ENCODE measurements at regions not wholly inside any gene's neighbourhood (a gene's known extent, or its start where the extent isn't known, plus 50 kb on each side); places are given as distances from the start of the nearest gene placed in this dataset.

DNA sequence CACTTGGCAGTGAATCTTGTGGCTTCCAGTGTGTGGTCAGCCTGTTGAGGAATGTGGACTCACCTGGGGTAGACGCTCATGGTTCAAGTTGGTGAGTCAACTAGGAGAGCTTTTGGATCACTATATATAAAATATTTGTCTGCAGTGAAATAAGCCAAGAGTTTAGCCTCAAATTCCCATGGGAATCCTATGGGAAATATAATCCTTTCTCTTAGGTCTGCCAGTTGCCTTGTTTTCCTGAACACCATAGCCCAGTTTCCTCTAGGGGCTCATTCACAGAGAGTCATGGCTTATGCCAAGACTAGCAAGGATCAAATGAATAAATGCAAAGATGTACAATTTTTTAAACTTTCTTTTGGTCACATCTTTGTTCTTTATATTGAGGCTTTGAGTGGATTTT, 100.1 kb upstream of the NPHP3 start:
- no peak for DNase-seq

DNA sequence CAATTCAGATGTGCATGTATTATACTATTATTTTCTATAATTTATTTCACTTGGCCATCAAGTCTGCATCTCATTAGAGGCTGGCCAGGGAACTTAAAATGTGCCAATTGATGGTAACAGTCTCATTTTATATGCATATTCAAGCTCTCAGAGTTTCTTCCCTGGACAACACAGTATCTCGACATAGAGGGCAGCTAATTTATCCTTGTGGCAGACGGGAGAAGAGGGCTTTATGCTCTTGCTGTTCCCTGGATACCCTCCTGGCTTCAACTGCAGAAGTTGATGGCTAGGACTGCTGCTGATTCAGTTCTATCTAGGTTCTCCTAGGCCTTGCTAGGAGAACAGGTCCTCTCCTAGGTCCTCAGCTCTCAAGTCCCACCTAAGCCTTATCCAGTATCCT, 99.1 kb upstream of the NPHP3 start:
- DNase-seq: no peak

GRCh38 chr3:132818251-132818650, 96.0 kb upstream of the NPHP3 start:
- no peak for DNase-seq

- DNase-seq: no peak
These were observed 95.5 kb upstream of the NPHP3 start for GRCh38 chr3:132817646-132818177.

GRCh38 chr3:132805071-132805470, 82.9 kb upstream of the NPHP3 start:
- DNase-seq: no peak

- no peak for DNase-seq
These were observed 82.3 kb upstream of the NPHP3 start for GRCh38 chr3:132804498-132804897.

- DNase-seq: no peak
These were observed 81.7 kb upstream of the NPHP3 start for GRCh38 chr3:132803889-132804288.

GRCh38 chr3:132800958-132801357, 78.7 kb upstream of the NPHP3 start:
- no peak for DNase-seq

DNA sequence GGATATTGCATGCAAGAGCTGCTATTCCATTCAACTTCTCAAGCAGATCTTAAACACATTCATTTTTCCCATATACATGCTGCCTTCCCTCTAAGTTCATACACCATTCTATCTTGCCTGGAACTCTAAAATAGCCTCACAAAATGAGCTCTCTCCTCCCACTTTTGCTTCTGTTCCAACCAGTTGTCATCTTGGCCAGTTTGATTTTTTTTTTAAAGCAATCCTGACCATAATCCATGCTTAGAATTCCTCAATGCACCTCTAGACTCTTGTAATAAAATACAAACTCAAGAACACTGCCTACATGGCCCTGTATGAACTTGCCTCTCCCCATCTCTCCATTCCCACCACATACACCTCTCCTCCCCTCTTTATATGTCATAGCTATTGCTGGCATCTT, 68.6 kb upstream of the NPHP3 start:
- no peak for DNase-seq

- DNase-seq: no peak
These were observed 67.8 kb upstream of the NPHP3 start for GRCh38 chr3:132789959-132790358.

DNA sequence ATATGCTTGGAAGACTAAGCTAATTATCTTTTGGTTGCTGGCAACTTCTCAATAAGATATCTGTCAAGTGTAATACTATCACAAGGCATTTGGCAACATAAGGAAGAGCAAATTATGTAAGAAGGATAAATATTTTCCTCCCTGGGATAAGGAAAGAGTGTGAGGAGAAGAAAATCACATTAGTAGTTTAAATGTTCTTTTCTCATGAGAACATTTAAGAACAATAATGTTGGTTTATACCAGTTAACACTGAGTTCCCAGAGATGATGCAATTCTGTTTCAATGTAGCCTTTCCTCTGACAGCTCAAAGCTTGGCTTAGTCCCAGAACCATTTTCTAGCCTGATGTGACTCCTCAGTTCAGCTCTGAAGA, 66.1 kb upstream of the NPHP3 start:
- DNase-seq: peak in 1 of 2 experiments; percentile 40

DNA sequence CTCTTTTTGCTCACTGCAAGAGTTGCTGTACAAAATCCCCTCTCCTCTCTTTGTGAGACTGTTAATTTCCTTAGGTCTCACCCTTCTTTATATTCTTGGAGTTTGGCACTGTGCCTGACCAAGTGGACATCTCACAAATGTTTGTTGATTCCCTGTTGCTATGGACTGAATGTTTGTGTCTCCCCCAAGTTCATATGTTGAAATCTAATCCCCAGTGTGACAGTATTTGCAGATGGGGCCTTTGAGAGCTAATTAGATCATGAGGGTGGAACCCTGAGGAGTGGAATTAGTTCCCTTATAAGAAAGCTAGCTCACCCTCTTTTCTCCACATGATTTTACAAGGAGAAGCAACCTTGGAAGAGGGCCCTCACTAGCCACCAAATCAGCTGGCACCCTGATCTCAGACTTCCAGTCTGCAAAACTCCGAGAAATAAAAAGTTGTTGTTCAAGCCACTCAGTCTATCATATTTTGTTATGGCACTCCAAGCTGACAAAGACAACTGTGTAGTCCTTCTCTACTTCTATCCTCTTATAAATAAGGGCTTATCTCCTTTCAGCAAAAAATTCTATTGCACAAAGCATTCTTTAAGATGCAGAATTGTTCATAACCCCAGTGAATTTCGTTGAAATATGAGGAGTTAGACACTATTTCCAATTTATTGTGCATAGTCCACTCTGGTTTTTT, 65.5 kb upstream of the NPHP3 start:
- peak in 1 of 2 experiments; percentile 28 for DNase-seq

DNA sequence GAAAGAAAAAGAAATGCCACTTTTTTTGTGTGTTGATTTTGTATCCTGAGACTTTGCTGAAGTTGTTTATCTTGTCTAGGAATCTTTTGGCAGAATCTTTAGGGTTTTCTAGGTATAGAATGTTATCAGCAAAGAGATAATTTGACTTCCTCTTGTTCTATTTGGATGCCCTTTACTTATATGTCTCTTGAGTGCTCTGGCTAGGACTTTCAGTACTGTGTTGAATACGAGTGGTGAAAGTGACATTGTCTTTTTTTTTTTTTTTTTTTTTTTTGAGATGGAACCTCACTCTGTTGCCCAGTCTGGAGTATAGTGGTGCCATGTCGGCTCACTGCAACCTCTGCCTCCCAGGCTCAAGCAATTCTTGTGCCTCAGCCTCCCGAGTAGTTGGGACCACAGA, 64.7 kb upstream of the NPHP3 start:
- no peak for DNase-seq

GRCh38 chr3:132785292-132785691, 63.1 kb upstream of the NPHP3 start:
- DNase-seq: no peak

DNA sequence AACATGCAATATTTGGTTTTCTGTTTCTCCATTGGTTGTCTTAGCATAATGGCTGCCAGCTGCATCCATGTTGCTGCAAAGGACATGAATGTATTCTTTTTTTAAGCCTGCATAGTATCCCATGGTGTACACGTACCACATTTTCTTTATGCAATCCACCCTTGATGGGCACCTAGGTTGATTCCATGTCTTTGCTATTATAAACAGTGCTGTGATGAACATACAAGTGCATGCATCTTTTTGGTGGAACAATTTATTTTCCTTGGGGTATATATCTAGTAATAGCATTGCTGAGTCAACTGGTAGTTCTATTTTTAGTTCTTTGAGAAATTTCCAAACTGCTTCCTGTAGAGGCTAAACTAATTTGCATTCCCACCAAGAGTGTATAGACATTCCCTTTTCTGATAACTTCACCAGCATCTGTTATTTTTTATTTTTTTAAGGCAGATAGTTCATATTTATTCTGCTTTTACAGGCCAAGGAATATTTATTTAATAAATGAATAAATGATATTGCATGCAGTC, 62.4 kb upstream of the NPHP3 start:
- DNase-seq: no peak

DNA sequence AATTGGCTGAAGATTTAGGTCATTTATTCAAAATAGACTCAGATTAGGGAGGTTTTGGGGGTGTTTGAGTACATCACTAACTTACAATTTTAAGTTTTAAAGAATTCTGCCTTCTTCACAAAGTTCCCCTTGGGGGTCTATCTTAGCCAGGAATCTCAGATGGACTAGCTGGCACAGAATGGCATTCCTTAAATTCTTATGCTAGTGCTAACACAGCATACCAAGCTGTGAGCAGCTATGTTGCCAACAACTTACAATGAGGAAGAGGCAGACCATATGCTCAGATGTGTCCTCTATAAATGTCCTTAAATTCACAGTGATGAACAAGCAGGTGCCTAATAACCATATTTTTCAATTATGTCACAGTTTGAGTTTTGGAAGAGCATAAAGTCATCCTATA, 60.9 kb upstream of the NPHP3 start:
- DNase-seq: no peak

DNA sequence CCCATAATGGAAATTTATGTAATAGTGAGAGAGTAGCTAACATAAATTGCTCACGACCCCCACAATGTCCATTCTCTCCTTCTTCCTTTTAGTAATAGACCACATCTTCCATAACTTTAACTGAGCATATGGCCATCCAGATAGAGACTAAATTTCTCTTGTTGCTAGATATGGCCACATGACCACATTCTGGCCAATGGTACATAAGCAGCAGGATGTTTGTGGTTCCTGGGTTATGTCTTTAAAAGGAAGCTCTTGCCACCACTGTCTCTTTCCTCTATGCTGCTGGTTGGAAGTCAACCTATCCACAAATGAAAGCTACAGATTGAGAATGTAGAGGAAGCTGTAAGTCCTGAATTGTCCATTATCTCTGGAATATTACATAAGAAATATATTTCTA, 59.7 kb upstream of the NPHP3 start:
- no peak for DNase-seq

DNA sequence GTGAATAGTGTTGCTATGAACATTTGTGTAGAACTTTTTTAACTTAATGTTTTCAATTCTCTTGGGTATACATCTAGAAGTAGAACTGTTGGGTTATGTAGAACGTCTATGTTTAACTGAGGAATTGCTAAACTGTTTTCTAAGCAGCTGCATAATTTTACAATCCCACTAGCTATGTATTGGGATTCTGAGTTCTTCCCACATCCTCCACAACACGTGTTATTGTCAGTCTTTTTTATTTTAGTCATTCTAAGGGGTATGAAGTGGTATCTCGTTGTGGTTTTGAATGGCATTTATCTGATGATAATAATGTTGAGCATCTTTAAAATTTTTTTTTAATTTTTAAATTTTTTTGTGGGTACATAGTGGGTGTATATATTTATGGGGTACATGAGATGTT, 55.0 kb upstream of the NPHP3 start:
- no peak for DNase-seq

DNA sequence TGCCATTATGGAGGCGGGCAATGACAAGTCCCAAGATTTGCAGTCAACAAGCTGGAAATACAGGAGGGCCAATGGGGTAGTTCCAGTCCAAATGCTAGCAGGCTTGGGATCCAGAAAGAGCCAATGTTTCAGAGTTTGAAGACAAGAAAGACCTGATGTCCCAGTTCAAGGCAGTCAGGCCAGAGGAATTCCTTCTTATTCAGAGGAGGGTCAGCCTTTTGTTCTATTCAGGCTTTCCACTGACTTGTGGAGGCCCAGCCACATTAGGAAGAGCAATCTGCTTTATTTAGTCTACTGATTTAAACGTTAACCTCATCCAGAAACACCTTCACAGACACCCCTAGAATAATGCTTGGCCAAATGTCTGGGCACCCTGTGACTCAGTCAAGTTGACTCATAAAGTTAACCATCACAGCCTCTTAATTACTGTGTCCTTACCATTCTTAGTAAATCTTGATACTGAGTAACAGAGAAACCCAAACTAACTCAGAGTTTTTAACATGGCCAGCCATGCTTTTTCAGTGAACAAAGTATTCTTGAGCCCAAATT, 50.9 kb upstream of the NPHP3 start:
- no peak for DNase-seq

DNA sequence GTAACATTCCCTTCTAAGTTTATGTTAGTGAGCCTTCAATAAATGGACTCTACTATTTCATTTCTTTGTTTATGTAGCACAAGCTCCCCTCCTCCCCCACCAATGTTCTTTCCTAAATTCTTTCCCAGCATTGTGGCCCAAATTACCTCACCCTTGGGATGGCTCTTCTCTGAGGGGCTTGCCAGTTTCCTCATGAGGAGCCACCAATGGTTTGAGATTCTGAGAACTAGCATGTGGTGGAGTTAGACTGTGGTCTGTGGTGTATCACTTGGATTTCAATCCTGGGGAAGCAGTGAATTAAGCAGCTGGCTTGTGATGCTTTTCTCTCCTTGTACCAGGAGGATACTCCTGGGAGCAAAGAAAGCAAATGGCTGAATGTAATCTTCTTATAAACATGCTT, 50.0 kb upstream of the NPHP3 start:
- DNase-seq: no peak

Measured in NCI-H1930 (cell line).